ENCODE measurements at regions not wholly inside any gene's neighbourhood (a gene's known extent, or its start where the extent isn't known, plus 50 kb on each side); places are given as distances from the start of the nearest gene placed in this dataset.

DNA sequence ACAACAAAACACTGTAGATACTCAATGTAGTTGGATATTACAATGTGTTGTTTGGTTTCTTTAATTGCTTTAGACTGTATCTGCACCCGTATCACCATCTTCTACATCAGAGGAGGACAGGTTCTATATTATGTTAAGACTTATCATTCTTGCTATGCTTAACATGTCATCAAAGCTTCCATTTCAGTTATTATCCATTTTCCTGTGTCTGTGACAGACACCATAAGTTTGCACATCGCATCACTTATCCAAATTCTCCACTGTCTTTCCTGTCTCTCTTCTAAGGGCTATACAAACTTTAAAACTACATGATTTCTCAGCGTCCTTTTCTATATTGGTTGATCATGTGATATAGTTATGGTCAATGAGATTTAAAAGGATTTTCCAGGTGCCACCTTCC is 719.0 kb downstream of the TBC1D32 start:
- DNase-seq: no peak

DNA sequence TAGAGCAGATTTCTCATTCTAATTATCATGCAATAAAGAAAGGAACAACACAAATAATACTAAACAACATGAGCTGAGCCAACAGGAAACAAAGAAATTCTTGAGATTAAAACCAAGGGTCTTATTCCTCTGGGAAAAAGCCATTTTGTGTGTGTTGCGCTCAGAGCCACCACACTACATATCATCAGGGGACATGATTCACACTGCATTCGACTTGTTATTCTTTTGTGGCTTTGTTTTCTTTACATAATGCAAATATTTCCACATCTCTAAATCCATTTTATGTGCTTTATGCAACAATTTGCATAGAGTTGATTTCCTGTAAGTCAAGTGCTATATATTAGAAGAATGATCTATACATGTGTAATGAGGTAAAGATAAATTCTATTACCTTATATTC is 719.6 kb downstream of the TBC1D32 start:
- no peak for DNase-seq

DNA sequence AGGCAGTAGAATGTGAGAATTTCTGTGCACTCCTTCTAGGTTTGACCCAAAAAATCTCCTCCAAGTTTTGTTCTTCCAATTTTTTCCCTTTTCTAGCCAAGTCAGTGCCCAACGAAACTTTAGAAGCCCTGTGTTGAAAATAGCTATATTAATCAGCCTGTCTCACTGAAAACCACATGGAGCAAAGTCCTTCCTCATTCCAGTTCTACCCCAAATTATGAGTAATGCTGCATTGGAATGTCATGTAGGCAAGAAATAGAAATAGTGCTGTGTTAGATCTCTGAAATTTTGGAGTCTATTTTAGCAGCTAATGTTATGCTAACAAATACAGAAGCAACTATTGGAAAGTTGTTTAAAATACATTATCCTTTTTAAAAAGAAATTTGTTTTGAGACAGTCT is 725.5 kb downstream of the TBC1D32 start:
- no peak for DNase-seq

DNA sequence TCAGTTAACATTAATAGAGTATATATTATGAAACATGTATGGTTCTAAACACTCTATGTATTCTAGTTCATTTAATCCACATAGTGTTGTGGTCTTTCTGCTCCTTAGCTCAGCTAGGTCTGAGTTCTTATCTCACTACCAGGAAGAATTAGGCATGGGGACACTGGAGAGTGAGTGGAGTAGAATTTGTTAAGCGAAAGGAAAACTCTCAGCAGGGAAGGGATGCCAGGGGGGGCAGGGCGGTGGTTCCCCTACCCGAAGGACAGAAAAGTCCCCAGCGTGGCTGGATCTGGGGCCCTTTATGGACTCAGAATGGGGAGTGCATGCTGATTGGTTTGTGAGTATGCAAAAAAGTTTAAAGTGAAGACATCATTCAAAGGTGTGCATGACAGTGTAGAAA is 727.5 kb downstream of the TBC1D32 start:
- no peak for DNase-seq

DNA sequence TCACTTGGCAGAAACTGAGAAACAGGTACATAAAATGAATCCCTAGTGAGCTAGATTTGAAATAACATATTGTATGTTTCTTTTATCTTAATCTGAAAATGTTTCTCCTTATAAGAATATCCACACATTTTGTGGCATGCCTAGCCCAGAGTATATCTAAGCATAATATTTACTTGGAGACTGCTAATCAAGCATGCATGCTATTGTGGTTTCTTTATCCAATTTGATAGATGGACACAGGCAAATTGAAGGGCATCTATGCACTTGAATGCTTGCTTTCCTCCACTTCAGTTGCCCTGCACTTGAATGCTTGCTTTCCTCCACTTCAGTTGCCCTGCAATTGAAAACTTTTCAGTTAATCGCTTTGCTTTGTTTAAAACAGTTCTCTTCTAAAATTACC is 729.8 kb downstream of the TBC1D32 start:
- DNase-seq: no peak

DNA sequence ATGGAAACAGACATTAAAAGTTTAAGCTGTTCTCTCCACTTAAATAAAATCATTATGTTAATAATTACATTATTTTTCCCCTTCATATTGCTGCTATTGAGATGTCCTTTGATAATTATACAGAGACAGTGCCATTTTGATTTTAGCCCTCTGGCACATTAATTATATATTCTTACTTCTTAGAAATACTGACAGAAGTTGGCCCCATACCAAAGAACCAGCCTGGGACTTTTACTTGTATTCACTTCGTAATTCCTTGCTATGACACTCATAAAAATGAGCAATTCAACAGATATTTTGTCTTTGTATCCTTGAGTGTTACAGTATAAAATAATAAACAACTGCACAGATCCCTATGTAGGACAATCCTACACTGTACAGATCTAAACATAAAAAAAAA is 743.7 kb downstream of the TBC1D32 start:
- DNase-seq: no peak

DNA sequence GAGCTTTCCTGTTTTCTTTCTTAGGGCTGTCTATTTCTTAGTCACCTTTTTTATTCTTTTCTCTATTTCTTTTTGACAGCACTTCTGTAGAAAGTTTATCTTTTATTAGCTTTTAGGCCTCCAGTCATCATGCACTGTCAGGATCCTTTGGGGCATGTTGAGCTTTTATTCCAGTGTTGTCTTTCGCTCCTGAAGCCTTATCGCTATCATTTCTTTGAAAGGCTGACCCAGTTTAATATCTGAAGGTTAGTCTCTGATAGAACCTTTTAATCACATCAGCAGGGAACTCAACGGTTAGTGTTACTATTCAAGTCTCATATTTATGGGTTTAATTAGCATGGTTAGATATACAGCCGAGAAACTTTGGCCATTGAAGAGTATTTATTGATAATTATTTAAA is 745.9 kb downstream of the TBC1D32 start:
- DNase-seq: no peak

DNA sequence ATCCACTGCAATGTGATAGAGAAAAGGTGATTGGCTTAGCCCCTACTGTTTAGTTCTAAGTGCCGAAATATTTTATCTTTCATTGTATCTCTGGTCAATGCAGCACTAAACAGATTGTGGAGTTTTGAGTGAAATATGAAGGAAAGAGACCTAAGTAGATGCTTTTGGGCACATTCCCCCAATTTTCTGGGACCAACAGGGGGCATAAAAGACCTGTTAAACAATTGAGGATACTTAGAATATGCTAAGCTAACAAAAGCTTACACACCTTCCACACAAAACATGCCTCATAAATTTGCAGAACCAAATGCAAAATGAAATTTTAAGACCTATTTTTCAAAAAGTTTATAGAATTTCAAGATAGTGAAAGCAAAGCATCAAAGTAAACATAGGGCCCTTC is 746.9 kb downstream of the TBC1D32 start:
- no peak for DNase-seq

DNA sequence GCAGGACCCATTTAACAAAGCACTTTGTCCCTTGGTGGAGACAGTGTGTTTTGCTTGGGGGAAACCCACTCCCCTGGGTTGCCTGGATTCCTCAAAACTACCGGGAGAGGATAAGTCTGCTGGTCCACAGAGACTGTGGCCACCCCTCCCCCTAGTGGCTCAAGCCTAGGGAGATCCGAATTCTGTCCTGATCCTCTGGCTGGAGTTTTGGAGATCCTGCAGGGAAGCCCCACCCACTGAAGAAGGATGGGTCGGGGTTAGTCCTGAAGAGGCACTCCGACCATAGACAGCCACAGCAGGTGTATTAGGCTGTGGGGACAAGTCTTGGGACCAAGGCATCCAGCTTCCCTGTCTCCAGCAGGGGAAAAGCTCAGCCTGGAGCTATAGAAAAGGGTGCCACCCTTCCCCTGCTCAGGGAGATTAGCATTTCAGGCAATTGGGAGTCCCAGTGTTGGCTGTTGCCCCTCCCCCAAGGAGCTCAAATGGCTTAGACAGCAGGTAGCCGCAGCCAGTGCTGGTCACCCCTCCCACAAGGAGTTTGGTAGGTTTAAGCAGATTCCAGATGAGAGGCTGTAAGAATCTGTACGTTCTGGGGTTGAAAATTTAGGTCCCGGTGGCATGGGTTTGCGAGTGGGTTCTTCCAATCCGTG is 750.0 kb downstream of the TBC1D32 start:
- no peak for DNase-seq

DNA sequence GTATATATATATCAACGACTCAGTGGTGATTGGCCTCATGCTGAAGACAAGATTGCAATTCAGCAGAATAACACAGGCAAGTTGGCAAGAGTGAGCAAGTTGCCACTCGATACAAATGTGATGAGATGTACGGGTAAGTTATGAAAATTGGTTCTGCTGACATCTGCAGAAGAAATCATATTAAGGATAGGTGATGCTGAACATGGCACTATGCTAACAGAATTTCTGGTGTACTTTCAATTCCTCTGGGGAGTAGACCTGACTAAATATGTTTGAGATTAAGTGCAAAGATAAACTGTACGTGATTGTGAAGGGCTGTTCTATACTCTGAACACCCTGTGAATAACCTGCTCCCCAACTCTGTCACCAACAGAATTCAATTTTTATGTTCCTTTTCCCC is 758.2 kb downstream of the TBC1D32 start:
- no peak for DNase-seq

DNA sequence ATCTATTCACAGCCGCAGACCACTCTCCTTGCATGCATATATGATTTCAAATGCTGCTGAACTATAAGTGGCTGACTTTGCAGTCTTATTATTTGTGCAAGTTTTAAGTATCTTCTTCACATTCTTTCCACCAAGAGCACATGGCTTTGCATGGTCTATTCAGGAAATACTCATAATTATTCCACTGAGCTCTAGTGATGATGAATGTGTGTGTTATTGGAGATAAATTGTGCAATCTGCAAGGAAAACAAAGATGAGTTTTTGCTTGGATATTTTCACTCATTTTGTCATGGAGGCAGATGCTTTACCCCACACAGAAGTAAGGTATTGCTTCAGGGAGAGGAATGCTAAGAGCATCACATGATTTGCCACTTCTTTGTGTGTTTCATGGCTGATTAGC is 764.6 kb downstream of the TBC1D32 start:
- no peak for DNase-seq

DNA sequence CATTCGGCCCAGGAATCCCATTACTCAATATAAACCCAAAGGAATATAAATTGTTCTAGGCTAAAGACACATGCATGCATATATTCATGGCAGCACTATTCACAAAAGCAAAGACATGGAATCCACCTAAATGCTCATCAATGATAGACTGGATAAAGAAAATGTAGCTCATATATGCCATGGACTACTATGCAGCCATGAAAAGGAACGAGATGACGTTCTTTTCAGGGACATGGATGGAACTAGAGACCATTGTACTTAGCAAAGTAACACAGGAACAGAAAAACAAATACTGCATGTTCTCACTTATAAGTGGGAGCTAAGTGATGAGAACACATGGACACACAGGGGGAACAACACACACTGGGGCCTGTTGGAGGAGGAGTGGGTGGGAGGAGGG is 769.5 kb downstream of the TBC1D32 start:
- DNase-seq: no peak

DNA sequence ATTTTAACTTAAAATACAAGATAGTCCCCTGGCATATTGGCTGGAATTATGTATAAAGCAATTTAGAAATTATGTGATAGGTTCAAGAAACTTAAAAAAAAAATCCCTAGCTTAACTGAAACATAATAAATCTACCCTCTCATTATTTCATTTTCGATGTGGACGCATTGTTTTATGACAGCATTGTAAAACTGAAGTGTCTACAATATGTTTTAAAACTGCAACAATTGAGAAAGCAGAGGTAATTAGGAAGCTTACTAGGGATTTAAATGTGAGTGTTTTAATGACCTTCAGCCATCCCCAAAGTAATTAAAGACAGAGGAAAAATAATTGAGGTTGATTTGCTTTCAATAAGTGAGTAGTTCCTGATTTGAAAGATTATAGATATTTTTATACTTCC is 776.0 kb downstream of the TBC1D32 start:
- no peak for DNase-seq

DNA sequence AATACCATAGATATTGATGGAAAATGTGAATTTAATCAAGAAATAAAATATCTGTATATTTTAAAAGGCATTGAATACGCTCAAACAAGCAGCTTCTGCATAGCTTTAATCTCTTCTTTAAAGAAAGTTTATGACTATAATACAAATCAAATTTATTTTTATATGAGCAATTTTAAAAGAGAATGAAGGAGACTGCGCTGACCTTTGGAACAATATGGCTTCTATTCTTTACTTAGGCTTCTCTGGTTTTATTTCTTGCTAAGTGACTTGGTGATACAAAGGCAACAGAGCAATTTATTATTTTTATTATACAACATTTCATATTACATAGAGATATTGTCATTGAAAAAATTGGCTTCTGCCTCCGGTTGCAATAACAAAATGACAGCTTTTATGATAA is 776.7 kb downstream of the TBC1D32 start:
- no peak for DNase-seq

DNA sequence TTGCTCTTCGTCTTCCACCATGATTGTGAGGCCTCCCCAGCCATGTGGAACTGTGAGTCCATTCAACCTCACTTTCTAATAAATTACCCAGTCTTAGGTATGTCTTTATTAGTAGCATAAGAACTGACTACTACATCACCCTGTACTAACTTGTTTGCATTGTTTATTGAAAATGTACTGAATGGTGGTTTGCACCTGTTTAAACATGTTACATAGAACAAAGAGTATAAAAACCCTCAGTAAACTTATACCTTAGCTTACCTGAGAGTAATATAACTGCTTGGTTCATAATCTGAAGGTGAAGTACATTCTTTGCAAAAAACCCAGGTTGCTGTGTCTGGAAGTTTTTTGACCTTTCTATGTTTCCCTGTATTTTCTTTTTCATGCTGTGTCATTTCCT is 777.8 kb downstream of the TBC1D32 start:
- no peak for DNase-seq

DNA sequence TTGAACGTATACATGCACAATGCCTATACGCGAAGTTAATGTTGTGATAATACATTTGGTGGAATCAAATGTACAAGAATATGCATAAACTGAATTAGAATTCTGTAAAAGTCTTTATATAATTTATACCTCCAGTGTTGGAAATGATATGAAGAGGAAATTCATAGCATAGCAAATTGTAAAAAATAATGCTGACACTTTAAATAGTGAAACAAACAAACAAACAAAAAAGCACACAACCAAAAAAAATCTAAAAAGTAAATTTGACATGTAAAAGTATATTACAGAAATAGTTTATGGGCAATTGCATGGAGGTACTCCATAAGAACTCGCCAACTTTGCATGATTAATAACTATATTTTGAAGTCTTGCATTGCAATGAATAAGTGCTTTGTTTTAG is 780.9 kb downstream of the TBC1D32 start:
- no peak for DNase-seq

DNA sequence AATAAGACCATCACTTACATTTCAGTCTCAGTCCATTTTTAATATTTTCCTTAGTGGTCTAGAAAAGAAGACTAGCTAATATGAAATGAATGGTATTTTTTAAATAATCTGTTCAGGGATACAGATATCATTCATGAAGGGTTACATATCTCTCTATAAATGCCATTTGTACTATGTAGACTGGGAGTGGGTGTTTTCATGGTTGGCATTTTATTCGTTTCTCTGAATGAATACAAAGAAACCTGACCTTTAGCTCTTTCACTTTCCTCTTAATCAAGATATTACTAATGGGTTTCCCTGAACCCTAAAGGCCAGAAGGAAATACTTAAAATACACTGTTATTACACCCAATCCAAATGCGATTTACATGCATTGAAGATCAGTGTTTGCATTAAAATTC is 788.9 kb downstream of the TBC1D32 start:
- no peak for DNase-seq

DNA sequence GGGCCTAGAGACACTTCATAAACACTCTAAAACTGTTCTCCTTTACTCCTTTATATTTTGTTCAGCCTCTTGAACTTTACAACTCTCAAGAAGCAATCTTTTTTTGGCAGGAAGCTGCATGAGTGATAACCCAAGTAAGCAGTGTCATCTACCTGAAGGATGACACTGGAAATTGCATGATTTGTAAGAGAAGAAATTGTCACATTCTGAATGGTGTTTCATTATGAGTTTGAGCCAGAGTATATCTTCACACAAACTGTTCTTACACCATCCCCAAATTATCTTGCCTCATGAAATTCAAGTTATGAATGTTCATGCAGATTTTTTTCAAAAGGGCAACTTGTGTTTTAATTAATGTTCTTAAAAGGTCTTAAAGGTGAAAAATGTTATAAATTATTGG is 799.3 kb downstream of the TBC1D32 start:
- no peak for DNase-seq

DNA sequence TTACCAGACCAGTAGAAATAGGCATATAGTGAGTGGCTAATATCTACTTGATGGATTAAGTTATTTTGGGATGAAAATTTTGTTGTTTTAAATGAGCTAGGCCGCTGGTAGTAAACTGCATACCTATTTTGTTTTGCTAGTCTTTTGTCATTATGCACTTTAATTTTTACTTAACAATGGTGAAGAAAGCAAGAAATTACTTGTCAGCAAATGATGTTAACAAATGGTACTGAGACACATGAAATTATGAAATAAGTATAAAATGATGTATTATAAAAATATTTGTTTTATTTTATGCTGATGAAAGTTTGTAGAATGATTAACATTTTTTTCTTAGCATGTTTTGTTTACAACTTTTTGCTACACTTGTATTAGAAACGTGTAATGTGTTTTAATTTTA is 807.7 kb downstream of the TBC1D32 start:
- DNase-seq: no peak

DNA sequence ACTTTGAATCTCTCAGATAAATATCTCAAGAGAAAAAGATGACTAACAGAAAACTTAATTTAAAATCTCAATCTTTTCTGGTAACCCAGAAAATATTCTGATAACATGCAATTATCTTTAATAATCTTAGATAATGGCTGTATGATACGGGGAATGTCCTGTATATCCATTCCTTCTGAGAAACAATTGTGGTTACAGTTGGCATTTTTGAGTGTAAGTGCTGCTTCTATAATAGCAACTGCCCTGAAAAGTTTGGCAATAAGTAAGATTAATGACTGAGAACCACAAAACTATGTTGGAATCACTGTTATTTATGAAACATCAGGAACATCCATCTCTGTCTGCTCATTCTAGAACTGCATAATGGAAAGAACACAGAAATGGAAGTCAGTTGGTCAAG is 819.7 kb downstream of the TBC1D32 start:
- DNase-seq: no peak

DNA sequence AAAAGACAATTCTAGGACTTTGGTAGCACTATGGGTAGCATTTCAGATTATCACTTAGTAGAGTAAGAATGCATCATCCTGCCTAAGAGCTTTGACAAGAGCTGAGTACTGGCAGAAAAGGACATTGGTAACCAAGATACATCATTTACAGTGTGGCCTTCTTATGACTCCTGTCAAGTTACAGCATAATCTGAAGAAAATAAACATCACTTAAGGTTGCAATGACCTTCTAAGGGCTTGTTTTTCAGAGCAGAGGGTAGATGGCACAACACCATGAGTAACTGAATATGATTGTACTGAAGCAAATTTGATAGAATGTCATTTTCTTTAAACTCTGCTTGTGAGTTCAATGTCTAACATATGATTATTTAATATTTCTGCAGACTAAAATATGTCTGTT is 822.6 kb downstream of the TBC1D32 start:
- DNase-seq: no peak

DNA sequence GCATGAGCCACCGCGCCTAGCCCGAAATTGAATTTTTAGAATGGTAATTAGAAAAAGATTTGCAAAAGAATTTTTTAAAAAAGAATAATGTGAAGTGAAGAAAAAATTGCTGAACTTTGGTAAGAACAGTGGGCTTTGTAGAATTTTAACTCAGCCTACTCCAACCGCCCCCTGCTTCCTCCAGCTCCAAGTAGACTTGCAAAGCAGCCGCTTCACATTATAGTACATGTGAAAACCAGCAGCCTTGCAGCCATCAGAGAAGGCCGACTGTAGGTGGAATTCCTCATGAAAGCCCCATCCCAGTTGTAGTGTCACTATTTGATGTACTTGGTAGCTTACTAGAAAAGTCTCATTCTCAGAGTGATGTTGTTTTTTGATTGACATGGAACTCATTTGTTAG is 835.6 kb downstream of the TBC1D32 start:
- no peak for DNase-seq

DNA sequence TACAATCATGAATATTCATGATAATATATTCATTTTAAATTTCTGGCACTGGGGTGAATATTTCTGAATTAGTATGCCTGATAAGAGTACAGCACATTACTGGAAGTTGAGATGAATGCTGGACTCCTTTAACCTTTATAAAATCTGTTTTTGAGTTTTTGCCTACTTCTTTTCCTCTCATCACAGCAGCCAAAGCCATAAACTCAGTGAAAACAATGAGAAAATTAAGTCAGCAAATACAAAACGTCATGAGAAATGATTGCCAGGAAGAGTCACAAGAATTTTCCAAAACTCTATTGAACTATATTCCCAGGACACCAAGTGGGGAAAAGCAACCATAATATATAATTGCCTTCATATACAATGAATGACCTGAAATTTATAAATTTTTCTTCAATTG is 837.6 kb downstream of the TBC1D32 start:
- no peak for DNase-seq

DNA sequence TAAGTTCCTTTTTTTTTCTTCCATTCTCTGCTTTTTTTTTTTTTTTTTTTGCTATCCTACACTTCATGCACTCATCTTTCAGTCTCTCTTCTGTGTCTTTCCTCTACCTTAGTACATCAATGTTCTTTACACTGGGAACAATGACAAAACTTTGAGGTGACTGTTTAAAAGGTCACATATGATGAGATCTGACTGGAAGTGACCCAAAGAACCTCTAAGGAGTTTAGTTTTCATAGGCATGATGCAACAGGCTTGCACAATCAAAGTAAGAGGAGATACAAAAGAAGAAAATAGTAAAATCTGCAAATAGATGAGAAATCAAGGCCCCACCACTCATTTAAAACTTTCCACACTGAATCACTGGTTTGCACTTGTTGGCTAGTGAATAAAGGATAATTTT is 840.8 kb downstream of the TBC1D32 start:
- no peak for DNase-seq

DNA sequence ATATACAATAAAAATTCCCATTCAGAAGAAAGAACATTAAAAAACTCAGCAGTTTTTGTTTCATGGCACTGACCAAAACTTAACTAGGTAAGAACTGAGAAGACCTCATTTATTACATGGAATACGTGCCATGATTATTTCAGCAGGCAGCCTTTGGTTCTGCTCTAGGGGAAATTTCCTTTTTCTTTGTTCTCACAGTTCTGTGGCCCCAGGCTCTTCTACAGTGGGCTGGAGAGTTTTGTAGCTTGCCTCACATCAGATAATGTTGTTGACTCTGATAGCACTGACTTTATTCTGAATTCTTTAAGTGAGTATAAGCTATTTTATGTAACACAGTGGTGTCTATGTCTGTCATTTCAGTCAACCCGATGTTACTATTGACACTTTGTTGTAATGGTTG is 844.3 kb downstream of the TBC1D32 start:
- DNase-seq: no peak

DNA sequence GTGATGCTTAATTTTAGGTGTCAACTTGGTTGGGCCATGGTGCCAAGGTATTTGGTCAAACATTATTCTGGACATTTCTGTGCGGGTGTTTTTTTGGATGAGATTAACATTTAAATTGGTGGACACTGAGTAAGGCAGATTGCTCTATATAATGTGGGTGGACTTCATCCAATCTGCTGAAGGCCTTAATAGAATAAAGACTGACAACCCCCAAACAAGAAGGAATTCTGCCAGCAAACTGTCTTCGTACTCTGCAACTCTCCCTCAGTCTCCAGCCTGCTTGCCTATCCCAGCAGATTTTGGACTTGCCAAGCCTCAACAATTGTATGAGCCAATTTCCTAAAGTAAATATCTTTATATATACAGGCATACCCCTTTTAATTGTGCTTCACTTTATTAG is 850.1 kb downstream of the TBC1D32 start:
- no peak for DNase-seq

Data from CD4-positive, alpha-beta T cell treated with Interleukin-10 for 1 hour (primary cell).